ENCODE measurements at regions not wholly inside any gene's neighbourhood (a gene's known extent, or its start where the extent isn't known, plus 50 kb on each side); places are given as distances from the start of the nearest gene placed in this dataset.

- TF ChIP-seq CTCF (IDR thresholded peaks at IDR 0.05; ENCODE audit: low read length) = no peak
- TF ChIP-seq EZH2phosphoT487 (IDR thresholded peaks at IDR 0.05; ENCODE audit: low read length) = no peak
- TF ChIP-seq EZH2 (optimal IDR thresholded peaks at IDR 0.05; ENCODE audit: low read depth, low read length) = no peak
Measured at GRCh38 chr13:37168926-37169325, 63.5 kb upstream of the CSNK1A1L start.
